IMR-90 (cell line): ENCODE measurements at regions not wholly inside any gene's neighbourhood (a gene's known extent, or its start where the extent isn't known, plus 50 kb on each side); places are given as distances from the start of the nearest gene placed in this dataset.

Experiments used
- ATAC-seq: fragments of 200-7000 bp; cut with Tn5 transposase; 2 replicates; pipeline ENCODE4 v1.9.1; 2020; ENCODE audit warnings: low read depth, mild to moderate bottlenecking, moderate library complexity
- BruUV-seq: library from RNA; stranded (reverse); fragments of 400-500 nt; replicated peaks from 2 replicates; lab custom pipeline; 2021; lab: Mats Ljungman, UMichigan
- CTCF ChIA-PET: fragments of 300-600 bp; formaldehyde crosslinking; extraction: SDS; loops from one replicate; lab custom pipeline; 2021; ENCODE audit warnings: antibody characterized with exemption; lab: Yijun Ruan, JAX
- POLR2A ChIA-PET: fragments of 300-600 bp; sonication (Branson Sonifier 250); formaldehyde crosslinking; loops from one replicate; lab custom pipeline; 2022; ENCODE audit warnings: antibody characterized with exemption; ENCODE audit not compliant: unreplicated experiment; lab: Charles Lee
- DNase-seq: peaks from one replicate; pipeline ENCODE4 v3.0.0; 2013
- H2AFZ ChIP-seq: replicated peaks from 2 replicates; pipeline ENCODE3; 2013; ENCODE audit warnings: low read length, mild to moderate bottlenecking; ENCODE audit not compliant: poor library complexity
- H2AK5ac ChIP-seq: 2 replicates; pipeline ENCODE4 v1.6.1; 2013; ENCODE audit warnings: low read depth, low read length, inconsistent platforms
- H2AK9ac ChIP-seq: replicated peaks from 2 replicates; pipeline ENCODE3; 2013; ENCODE audit warnings: mild to moderate bottlenecking, low read depth, low read length, moderate library complexity; ENCODE audit not compliant: poor library complexity
- H2BK120ac ChIP-seq: 2 replicates; pipeline ENCODE4 v1.6.1; 2013; ENCODE audit warnings: low read depth, low read length, inconsistent platforms
- H2BK15ac ChIP-seq: 3 replicates; pipeline ENCODE4 v1.6.1; 2013; ENCODE audit warnings: low read depth, low read length, inconsistent platforms
- H2BK20ac ChIP-seq: 2 replicates; pipeline ENCODE4 v1.6.1; 2013; ENCODE audit warnings: low read depth, mild to moderate bottlenecking, inconsistent platforms, low read length, moderate library complexity
- H2BK5ac ChIP-seq: 2 replicates; pipeline ENCODE4 v1.6.1; 2013; ENCODE audit warnings: mild to moderate bottlenecking, low read depth, low read length, inconsistent platforms; ENCODE audit not compliant: poor library complexity, severe bottlenecking
- H3K14ac ChIP-seq: replicated peaks from 2 replicates; pipeline ENCODE4 v1.6.1; 2013; ENCODE audit warnings: low read depth, low read length, inconsistent platforms
- H3K18ac ChIP-seq: 2 replicates; pipeline ENCODE4 v1.6.1; 2013; ENCODE audit warnings: low read depth, low read length, control low read depth
- H3K23ac ChIP-seq: 2 replicates; pipeline ENCODE4 v1.6.1; 2013; ENCODE audit warnings: low read depth, low read length, inconsistent platforms
- H3K27ac ChIP-seq: 2 replicates; pipeline ENCODE4 v1.5.1; 2013; ENCODE audit warnings: mild to moderate bottlenecking, control low read depth, low read length; ENCODE audit not compliant: insufficient read depth
- H3K27me3 ChIP-seq: 2 replicates; pipeline ENCODE4 v1.6.1; 2013; ENCODE audit warnings: low read length; ENCODE audit not compliant: control insufficient read depth, insufficient read depth
- H3K36me3 ChIP-seq: 2 replicates; pipeline ENCODE4 v1.6.1; 2013; ENCODE audit warnings: low read length, mixed read lengths; ENCODE audit not compliant: control insufficient read depth, insufficient read depth
- H3K4ac ChIP-seq: 2 replicates; pipeline ENCODE4 v1.6.1; 2013; ENCODE audit warnings: low read depth, low read length, inconsistent platforms
- H3K4me1 ChIP-seq: 2 replicates; pipeline ENCODE4 v1.6.1; 2013; ENCODE audit warnings: low read length, mixed read lengths; ENCODE audit not compliant: control insufficient read depth, insufficient read depth
- H3K4me2 ChIP-seq: 2 replicates; pipeline ENCODE4 v1.6.1; 2013; ENCODE audit warnings: low read depth, mild to moderate bottlenecking, control low read depth, low read length, moderate library complexity
- H3K4me3 ChIP-seq: 2 replicates; pipeline ENCODE4 v1.5.1; 2013; ENCODE audit warnings: low read depth, mild to moderate bottlenecking, control low read depth, low read length, moderate library complexity; ENCODE audit not compliant: insufficient read depth
- H3K56ac ChIP-seq: 2 replicates; pipeline ENCODE4 v1.6.1; 2013; ENCODE audit warnings: low read length, inconsistent platforms; ENCODE audit not compliant: insufficient read depth; ENCODE audit errors: extremely low read depth
- H3K79me1 ChIP-seq, 2 experiments: 2 replicates each; pipeline ENCODE4 v1.6.1; 2013; ENCODE audit warnings: low read length in 2 of 2, inconsistent platforms in 1 of 2, low read depth in 1 of 2
- H3K9ac ChIP-seq: 2 replicates; pipeline ENCODE4 v1.6.1; 2013; ENCODE audit warnings: low read depth, low read length, control low read depth
- H3K9me1 ChIP-seq: 2 replicates; pipeline ENCODE4 v1.6.1; 2013; ENCODE audit warnings: low read length, inconsistent platforms; ENCODE audit not compliant: insufficient read depth
- H3K9me3 ChIP-seq: 2 replicates; pipeline ENCODE4 v1.6.1; 2013; ENCODE audit warnings: low read length; ENCODE audit not compliant: control insufficient read depth, insufficient read depth
- H4K20me1 ChIP-seq: 2 replicates; pipeline ENCODE4 v1.6.1; 2013; ENCODE audit warnings: low read length, inconsistent platforms; ENCODE audit not compliant: insufficient read depth
- H4K5ac ChIP-seq: 2 replicates; pipeline ENCODE4 v1.6.1; 2013; ENCODE audit warnings: mild to moderate bottlenecking, low read depth, low read length, control low read depth
- H4K8ac ChIP-seq, 2 experiments: 2 replicates each; pipeline ENCODE4 v1.6.1; 2013; ENCODE audit warnings: low read depth in 2 of 2, low read length in 2 of 2, control low read depth in 1 of 2, inconsistent platforms in 1 of 2
- H4K91ac ChIP-seq: 2 replicates; pipeline ENCODE4 v1.6.1; 2013; ENCODE audit warnings: low read depth, low read length, inconsistent platforms; ENCODE audit not compliant: insufficient read depth
- CHD1 ChIP-seq: IDR thresholded peaks from 2 replicates; pipeline ENCODE4 v1.6.1; 2012; ENCODE audit warnings: low read depth, low read length, improper control_type of control experiment
- FOS ChIP-seq: fragments of 150-350 bp; IDR thresholded peaks from 2 replicates; pipeline ENCODE4 v1.6.1; 2016; ENCODE audit warnings: low read depth, low read length
- MAFK ChIP-seq: IDR thresholded peaks from 2 replicates; pipeline ENCODE4 v1.6.1; 2012; ENCODE audit warnings: low read depth, low read length, improper control_type of control experiment
- MAZ ChIP-seq: IDR thresholded peaks from 2 replicates; pipeline ENCODE4 v1.6.1; 2012; ENCODE audit warnings: low read depth, mild to moderate bottlenecking, low read length, improper control_type of control experiment, moderate library complexity, borderline replicate concordance
- NFE2L2 ChIP-seq: fragments of 150-350 bp; IDR thresholded peaks from 2 replicates; pipeline ENCODE4 v1.6.1; 2016; ENCODE audit warnings: low read depth, mild to moderate bottlenecking, low read length
- POLR2A ChIP-seq: IDR thresholded peaks from 2 replicates; pipeline ENCODE4 v1.6.1; 2012; ENCODE audit warnings: mild to moderate bottlenecking, low read depth, low read length
- RCOR1 ChIP-seq: IDR thresholded peaks from 2 replicates; pipeline ENCODE4 v1.6.1; 2012; ENCODE audit warnings: mild to moderate bottlenecking, low read length, improper control_type of control experiment; ENCODE audit not compliant: insufficient replicate concordance
- RFX5 ChIP-seq: IDR thresholded peaks from 2 replicates; pipeline ENCODE4 v1.8.0; 2012; ENCODE audit warnings: low read depth, mild to moderate bottlenecking, low read length, moderate library complexity
- WGBS, 2 experiments: methylation state at CpG; one replicate each; pipeline versions ENCODE4 v1.1.5 to v1.1.7; 2013; ENCODE audit warnings: missing lambda C conversion rate in 2 of 2; ENCODE audit not compliant: insufficient read length in 1 of 2; ENCODE audit errors: extremely low coverage in 2 of 2; 5-methylcytosine and 5-hydroxymethylcytosine counted together
- dilution Hi-C: fragments of 300-500 bp; cut with HindIII; formaldehyde crosslinking; loops from one replicate; pipeline ENCODE4 v1.14.3; 2018; ENCODE audit warnings: low sequenced_read_pairs; ENCODE audit not compliant: unreplicated experiment
- in situ Hi-C: fragments of 300-500 bp; cut with MboI; formaldehyde crosslinking; loops from 3 replicates; pipeline ENCODE4 v1.14.3; 2019; ENCODE audit warnings: low sequenced_read_pairs, inconsistent platforms, mixed read lengths
- intact Hi-C: fragments of 100-400 bp; cut with micrococcal nuclease; formaldehyde crosslinking; loops from 2 replicates; pipeline ENCODE4 v1.10.0; 2022

DNA sequence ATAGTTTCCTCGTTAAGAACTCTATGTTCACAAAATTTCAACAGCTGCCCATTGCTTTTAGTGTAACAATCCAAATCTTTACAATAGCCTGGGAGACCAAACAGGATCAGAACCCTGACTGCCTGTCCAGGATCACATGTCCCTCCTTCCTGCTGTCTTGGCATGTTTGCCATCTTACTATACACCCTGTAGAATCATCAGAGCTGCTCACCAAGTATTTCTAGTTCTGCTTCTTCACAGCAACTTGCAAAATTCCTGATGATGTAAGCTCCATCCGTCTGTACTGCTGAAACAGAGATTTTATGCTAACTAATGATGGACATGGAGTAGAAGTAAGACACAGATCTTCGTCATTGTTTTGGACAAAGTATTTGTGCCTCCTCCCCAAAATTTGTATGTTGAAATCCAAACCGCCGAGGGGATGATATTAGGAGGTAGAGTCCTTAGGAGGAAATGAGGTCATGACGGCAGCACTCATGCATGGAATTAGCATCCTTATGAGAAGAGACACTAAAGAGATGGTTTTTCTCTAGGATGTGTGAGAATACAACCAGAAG lies 464.9 kb upstream of the BRINP1 start:
- POLR2A ChIA-PET = no interaction called here
- H2AK9ac ChIP-seq = no peak overlapping the region
- in situ Hi-C loops = no loop called here

More for the DNA sequence above, 464.9 kb upstream of the BRINP1 start:
- no peak overlapping the region for H2BK120ac ChIP-seq
- H3K23ac ChIP-seq = no peak overlapping the region
- no peak overlapping the region for H2BK15ac ChIP-seq
- H3K4me2 ChIP-seq = no peak overlapping the region
- no peak overlapping the region for H2BK5ac ChIP-seq
- H3K4ac ChIP-seq = no peak overlapping the region
- no peaks in the 10 kb centered on the region for H3K27me3 ChIP-seq
- no peak overlapping the region for H3K14ac ChIP-seq
- H4K8ac ChIP-seq = no peak overlapping the region
- no peak overlapping the region for H3K18ac ChIP-seq
- no peaks in the 10 kb centered on the region for H3K36me3 ChIP-seq
- no peak overlapping the region for H3K9ac ChIP-seq
- no peak overlapping the region for H3K4me3 ChIP-seq
- no peaks in the 10 kb centered on the region for H4K20me1 ChIP-seq
- no peak for TF ChIP-seq POLR2A
- TF ChIP-seq FOS = no peak
- no peak for TF ChIP-seq NFE2L2
- TF ChIP-seq MAZ = no peak
- TF ChIP-seq CHD1 = no peak
- no peak for TF ChIP-seq RCOR1
- TF ChIP-seq RFX5 = no peak
- no peak for TF ChIP-seq MAFK
- intact Hi-C loops = no loop called here
- no peak overlapping the region for H4K5ac ChIP-seq
- WGBS, 2 experiments = 61% methylated on average over 5 of the region's 6 CpGs; no CpG with 5 or more reads in 1 of the 2 experiments
- H2BK20ac ChIP-seq = no peak overlapping the region
- peaks cover 5% of the 10 kb centered on the region for H3K9me3 ChIP-seq
- no peak for DNase-seq
- CTCF ChIA-PET = no interaction called here
- no peak for ATAC-seq
- H3K4me1 ChIP-seq = no peaks in the 10 kb centered on the region
- no peak overlapping the region for H3K27ac ChIP-seq
- H2AFZ ChIP-seq = no peak overlapping the region
- dilution Hi-C loops = no loop called here
- H4K91ac ChIP-seq = no peak overlapping the region
- no peaks in the 10 kb centered on the region for H3K9me1 ChIP-seq
- no peak overlapping the region for H2AK5ac ChIP-seq
- H3K79me1 ChIP-seq = no peaks in the 10 kb centered on the region
- no TSS peak for BruUV-seq
- H3K56ac ChIP-seq = no peak overlapping the region
